Activated T-cell treated with anti-CD3 and anti-CD28 coated beads for 1 hour (primary cell): ENCODE measurements at regions not wholly inside any gene's neighbourhood (a gene's known extent, or its start where the extent isn't known, plus 50 kb on each side); places are given as distances from the start of the nearest gene placed in this dataset.
"Not testable (repeated sequence)": the region's sequence is repeated elsewhere in the genome, so short reads cannot be mapped to it uniquely, and the experiment has no call there.

Experiments used
- DNase-seq: peaks from one replicate; pipeline ENCODE4 v3.0.0-alpha.2; 2020; ENCODE audit warnings: low read depth

DNA sequence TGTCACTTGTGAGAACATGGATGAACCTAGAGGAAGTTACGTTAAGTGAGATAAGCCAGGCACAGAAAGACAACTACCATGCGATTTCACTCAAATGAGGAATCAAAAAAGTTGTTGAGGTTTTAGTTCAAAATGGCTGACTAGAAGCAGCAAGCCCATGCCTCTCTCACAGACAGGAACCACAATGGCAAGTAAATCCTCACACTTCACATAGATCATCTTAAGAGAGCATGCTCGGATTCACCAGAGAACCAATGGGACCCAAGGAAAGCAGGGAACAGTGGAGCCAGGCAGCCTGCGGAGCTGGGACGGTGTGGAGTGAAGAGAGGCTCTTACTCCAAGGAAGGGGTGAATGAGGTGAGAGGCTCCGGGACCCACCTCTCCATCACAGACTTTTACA, 581.0 kb downstream of the UQCRFS1 start:
- DNase-seq = no peak

DNA sequence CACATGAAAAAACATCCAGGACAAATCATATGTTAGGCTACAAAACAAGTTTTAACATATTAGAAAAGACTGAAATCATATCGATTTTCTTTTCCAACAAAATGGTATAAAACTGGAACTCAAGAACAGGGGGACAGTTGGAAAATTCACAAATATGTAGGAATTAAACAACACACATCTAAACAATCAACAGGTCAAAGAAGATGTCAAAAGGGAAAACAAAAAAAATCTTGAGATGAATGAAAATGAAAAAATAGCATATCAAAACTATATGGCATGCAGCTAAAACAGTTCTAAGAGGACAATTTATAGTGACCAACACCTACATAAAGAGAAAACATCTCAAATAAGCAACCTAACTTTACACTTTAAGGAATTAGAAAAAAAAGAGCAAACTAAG, 585.3 kb downstream of the UQCRFS1 start:
- DNase-seq = no peak

DNA sequence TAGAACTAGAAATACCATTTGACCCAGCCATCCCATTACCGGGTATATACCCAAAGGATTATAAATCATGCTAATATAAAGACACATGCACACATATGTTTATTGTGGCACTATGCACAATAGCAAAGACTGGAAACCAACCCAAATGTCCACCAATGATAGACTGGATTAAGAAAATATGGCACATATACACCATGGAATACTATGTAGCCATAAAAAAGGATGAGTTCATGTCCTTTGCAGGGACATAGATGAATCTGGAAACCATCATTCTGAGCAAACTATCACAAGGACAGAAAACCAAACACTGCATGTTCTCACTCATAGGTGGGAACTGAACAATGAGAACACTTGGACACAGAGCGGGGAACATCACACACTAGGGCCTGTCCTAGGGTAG, 586.5 kb downstream of the UQCRFS1 start:
- not testable (repeated sequence) for DNase-seq

DNA sequence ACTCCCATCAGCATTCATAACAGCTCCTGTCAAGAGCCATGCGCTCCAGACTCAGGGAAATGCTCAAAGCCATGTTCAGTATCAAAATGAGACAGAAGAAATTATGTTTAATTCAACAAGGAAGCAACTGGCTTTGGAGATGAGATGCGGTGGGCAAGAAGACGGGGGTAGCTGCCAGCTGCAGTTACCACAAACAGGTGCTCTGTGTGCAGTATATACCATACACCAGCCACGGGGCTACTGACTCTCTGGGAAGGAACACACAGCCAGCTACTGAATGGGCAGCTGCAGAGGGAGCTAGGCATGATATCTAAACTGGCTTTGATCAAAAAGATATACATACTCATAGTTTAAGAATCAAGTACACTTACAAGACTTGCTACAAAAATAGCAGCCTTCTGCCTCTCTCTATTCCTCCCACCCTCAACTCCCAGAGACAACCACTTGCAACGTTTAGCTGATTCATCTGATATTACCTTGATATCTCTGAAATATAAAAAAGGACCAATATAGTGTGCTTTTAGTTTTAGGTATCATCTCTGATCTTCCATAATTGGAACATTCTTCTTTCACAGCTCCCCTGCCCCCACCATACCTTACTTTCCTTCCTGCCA, 593.0 kb downstream of the UQCRFS1 start:
- no peak for DNase-seq

DNA sequence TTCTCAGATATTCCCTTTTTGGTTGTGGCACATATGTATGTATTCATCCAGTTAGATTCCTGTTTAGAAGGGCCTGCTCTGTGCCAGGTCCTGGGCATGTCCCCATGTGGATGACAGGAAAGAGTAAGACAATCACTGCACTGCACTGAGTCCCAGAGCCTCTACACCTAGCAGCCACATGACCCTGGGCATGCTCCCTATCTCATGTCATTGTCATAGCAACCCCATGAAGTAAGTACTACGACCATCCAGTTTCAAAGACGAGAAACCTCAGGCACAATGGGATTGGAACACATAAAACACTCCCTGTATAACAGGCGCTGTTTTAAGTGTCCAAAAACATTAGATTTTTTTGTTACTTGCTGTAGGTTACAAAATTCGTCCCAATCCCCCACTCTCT, 594.4 kb downstream of the UQCRFS1 start:
- DNase-seq = no peak

DNA sequence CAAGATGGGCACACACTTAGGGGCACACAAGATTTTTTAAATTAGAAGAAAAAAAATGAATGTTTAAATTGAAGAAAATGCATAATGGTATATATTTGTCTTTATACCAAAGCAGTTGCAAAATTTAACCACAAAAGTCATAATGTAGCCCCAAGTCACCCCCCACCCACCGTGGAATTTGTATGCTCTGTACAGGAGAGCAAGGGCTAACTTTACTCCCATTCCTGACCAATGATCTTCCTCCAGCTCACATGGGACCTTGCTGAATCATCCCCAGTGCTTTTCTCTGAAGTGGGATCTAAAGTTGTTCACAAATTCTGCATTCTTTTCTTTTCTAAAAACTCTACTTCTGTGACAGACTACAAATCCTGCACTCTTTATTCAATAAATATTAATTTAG, 597.0 kb downstream of the UQCRFS1 start:
- no peak for DNase-seq

DNA sequence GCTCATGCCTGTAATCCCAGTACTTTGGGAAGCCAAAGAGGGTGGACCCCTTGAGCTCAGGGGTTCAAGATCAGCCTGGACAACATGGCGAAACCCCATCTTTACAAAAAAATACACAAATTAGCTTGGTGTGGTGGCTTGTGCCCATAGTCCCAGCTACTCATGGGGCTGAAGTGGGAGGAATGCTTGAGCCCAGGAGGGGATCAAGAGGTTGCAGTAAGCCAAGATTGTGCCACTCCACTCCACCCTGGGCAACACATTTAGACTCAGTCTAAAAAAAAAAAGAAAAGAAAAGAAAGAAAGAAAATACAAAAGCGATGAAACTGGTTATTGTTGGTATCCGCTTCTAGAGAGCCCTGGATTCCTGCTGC, 597.4 kb downstream of the UQCRFS1 start:
- no peak for DNase-seq

DNA sequence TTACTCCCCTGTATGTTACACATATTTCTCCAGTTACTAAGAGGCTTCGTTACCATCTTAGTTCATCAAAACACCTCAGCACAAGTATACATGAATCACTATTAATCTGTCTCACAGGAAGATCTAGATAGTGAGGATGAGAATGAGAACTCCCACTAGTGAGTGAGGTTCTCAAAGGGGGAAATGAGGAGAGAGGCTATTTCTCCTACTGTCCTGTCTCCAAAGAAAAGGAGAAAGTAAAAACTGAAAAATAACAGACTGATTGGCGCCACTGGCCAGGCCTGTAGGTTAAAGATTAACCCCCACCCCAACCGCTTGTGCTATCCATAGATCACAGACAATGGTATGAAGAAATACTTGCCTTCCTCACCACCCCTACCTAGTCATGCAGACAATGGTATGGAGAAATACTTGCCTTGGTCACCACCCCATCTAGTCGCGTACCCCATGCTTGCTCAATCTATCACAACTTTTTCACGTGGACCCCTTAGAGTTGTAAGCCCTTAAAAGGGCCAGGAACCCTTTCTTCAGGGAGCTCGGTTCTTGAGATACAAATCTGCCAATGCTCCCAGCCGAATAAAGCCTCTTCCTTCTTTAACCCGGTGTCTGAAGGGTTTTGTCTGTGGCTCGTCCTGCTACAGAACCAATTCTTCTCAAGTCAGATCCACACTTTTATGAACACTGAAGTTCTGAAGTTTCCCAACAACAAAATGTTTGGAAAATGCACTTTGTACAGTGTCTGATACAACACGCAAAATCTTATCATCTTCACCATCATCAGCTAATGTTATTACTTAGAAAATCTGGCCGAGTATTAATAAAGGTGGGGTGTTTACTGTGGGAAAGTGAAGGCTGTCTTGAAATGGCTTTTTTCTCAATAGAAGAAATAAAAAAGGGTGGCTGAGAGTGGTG, 598.1 kb downstream of the UQCRFS1 start:
- DNase-seq = no peak

DNA sequence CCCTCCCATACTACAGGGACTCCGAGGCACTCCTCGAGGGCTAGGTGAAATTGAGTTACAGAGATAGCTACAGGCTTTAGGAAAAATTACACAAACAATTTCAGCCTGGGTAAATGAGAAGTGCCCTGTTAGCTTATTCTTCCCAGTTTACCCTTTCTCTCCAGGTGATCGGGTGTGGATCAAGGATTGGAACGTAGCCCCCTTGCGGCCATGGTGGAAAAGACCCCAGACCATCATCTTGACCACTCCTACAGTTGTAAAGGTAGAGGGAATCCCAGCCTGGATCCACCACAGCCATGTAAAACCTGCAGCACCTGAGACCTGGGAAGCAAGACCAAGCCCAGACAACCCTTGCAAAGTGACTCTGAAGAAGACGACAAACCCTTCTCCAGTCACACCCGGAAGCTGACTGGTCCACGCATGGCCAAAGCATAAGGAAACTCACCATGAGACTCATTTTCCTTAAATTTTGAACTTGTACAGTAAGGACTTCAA, 600.6 kb downstream of the UQCRFS1 start:
- no peak for DNase-seq

DNA sequence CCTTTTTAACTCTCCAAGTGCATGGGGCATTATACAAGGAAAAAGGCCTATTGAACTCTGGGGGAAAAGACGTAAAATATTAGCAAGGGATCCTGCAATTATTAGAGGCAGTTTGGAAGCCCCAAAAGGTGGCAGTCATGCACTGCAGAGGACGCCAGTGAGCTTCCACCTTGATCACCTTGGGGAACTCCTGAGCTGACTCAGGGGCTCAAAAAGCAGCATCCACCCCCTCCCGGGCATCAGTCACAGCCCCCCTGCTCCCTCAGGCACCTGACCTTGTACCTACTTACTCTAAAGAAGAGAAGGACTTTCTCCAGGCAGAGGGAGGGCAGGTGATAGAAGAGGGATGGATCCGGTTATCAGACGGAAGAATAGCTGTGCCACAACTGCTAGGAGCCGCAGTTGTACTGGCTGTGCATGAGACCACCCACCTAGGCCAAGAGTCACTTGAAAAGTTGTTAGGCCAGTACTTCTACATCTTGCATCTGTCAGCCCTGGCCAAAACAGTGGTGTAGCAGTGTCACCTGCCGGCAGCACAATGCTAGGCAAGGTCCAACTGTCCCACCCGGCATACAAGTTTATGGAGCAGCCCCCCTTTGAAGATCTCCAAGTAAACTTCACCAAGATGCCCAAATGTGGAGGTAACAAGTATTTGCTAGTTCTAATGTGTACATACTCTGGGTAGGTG, 601.6 kb downstream of the UQCRFS1 start:
- DNase-seq = not testable (repeated sequence)

DNA sequence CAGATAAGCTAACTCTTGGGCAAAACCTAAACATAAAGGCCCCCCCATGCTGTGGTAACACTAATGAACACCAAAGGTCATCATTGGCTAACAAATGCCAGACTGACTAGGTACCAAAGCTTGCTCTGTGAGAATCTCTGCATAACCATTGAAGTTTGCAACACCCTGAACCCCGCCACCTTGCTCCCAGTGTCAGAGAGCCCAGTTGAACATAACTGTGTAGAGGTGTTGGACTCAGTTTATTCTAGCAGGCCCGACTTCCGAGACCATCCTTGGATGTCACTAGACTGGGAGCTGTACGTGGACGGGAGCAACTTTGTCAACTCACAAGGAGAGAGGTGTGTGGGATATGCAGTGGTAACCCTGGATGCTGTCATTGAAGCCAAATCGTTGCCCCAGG, 602.2 kb downstream of the UQCRFS1 start:
- DNase-seq = no peak

DNA sequence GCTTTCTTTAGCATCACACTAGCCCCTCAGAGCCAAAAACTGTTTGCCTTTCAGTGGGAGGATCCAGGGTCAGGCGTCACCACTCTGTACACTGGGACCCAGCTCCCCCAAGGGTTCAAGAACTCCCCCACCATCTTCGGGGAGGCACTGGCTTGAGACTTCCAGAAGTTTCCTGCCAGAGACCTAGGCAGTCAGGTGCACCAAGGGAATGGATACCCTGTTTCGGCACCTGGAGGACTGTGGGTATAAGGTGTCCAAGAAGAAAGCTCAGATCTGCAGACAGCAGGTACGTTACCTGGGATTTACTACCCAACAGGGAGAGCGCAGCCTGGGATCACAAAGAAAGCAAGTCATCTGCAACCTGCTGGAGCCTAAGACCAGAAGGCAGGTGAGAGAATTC, 603.0 kb downstream of the UQCRFS1 start:
- no peak for DNase-seq

DNA sequence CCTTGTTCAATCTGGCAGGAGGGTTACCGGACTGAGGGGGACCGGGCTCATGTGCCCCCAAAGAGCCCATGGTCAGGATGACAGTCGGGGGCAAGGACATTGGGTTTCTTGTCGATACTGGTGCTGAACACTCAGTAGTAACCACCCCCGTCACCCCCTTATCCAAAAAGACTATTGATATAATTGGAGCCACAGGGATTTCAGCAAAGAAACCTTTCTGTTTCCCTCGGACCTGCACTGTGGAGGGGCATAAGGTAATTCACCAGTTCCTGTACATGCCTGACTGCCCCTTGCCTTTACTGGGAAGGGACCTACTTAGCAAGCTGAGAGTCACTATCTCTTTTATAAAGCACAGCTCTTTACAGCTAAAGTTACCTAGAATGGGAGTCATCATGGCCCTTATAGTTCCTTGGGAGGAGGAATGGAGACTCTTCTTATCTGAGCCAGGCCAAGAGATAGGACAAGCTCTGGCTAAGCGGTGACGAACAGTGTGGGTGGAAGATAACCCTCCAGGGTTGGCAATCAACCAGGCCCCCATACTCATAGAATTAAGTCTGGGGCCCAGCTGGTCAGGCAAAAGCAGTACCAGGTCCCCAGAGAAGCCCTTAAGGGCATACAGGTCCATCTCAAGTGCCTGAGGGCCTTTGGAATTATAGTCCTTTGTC, 603.7 kb downstream of the UQCRFS1 start:
- no peak for DNase-seq

DNA sequence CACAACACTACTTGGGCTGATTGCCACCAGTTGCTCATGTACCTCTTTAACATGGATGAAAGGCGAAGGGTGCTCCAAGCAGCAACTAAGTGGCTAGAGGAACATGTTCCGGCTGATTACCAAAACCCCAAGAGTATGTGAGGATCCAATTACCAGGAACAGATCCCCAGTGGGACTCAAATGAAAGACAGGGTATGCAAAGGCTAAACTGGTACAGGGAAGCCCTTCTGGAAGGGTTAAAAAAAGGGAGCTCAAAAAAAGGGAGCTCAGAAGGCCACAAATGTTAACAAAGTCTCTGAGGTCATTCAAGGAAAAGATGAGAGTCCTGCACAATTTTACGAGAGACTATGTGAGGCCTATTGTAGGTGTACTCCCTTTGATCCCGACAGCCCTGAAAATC, 604.7 kb downstream of the UQCRFS1 start:
- no peak for DNase-seq

DNA sequence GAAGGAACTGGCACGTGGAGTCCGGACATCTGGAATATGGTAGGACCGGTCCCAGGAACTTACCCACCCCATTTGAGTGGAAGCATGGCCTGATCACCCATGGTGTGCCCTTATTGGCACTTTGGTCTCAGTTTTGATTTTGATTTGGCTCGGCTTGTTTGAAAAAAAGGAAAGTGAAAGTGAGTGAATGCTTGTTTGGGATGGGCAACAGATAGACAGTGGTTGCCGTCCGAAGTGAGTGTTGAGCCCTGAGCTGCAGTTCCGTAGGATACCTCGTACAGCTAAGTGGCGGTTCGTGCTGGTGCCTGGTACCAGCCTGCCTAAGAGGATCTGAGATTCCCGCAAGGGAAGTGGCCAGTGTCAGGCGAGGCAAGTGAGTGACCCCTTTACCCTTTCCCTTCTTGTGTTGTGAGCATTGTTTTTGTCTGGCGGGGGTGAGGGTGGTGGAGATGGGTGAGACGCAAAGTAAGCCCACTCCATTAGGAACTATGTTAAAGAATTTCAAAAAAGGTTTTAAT, 605.8 kb downstream of the UQCRFS1 start:
- DNase-seq = no peak

DNA sequence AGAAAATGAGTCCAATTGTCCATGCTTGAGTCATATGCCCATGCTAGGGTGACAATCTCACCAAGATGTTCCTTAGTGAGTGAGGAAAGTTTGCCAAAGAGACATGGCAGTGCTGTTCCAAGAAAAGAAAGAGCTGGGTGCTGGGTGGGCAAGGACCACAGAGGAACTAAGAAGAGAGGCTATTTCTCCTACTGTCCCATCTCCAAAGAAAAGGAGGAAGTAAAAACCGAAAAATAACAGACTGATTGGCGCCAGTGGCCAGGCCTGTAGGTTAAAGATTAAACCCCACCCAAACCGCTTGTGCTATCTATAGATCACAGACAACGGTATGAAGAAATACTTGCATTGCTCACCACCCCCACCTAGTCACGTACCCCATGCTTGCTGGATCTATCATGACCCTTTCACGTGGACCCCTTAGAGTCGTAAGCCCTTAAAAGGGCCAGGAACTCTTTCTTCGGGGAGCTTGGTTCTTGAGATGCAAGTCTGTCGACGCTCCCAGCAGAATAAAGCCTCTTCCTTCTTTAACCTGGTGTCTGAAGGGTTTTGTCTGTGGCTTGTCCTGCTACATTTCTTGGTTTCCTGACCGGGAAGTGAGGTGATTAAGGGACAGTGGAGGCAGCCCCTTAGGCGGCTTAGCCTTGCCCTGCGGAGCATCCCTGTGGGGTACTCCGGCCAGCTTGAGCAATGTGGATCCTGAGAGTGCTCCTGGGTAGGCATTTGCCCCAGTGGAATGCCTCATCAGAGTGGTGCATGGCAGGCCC, 606.5 kb downstream of the UQCRFS1 start:
- DNase-seq = no peak

DNA sequence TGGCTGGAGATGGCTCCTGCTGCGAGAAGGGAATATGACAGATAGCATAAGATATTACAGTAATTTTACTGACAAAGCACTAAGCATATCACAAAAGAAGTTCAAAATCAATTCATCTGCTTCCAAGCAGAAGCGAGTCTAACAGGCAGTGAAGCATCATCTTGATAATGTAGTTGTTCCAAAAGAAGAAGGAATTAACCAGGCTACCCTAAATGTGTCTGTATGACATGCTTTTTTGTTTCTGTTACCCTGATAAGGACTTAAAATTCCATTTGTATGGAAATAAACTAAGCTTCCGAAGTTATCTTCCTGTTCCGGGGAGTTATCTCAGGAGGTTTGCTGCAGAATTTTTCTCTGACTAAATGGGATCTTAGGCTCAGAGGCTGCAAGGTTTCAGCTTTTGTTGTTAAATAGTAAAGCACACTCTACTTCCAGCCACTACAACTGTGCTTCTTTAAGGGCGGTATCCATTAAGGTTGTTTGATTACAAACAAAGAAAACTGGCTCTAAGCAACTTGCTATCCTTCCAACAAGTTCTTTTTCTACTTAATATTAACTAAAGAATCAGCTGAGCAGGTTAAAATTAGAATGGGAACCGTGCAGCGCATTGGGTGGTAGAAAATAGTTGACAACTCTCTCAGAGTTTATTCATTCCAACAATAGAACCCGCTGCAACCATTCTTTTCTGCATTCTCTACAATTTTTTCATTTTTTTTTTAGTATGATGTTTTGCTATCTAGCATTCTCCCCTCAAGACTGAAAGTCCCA, 607.3 kb downstream of the UQCRFS1 start:
- no peak for DNase-seq

DNA sequence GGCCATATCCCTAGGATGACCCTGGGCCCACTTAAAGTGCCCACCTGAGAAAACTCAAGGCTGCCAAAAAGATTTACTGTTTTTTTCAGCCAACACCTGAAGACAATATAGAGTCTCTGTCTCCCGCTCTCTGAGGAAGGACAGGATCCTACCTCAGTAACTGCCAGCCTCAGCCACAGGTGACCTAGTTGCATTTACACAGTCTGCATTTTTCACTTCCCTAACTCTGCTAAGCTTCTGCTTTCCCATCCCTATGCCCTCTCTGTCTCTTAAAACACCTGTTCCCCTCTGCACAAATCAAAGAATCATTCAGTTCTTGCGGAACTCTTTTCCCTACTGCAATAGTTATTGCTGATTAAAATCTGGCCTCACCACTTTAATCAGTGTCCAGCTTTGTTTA, 609.5 kb downstream of the UQCRFS1 start:
- DNase-seq = no peak

DNA sequence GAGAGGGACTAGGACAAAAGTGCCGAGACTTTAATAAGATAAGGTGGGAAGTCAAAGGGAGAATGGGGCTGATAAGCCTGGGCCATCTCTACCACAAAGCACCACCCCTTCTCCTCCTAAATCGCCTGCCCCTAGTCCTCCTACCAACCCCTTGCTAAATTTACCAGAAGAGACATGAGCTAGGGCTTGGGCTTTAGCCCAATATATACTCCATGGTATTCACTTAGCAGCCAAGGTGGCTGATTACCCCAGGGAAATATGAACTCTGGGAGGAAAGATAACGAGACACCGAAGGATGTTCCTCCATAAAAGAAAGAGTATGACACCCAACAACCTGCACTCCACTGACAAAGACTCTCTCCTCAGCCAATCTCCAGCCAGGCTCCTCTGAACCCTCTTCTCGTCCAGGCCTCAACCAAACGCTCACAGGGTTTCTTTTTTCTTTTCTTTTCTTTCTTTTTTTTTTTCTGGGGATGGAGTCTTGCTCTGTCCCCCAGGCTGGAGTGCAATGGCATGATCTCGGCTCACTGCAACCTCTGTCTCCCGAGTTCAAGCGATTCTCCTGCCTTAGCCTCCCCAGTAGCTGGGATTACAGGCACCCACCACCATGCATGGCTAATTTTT, 610.2 kb downstream of the UQCRFS1 start:
- DNase-seq = no peak
